EL (cell line): ENCODE measurements at regions not wholly inside any gene's neighbourhood (a gene's known extent, or its start where the extent isn't known, plus 50 kb on each side); places are given as distances from the start of the nearest gene placed in this dataset.
A peak's percentile ranks its signal among the peaks of the same experiment; 100 is the strongest.

Experiments used
- DNase-seq: peaks from one replicate; pipeline ENCODE4 v3.0.0-alpha.2; 2016

GRCh38 chr5:103374473-103374963 is 116.0 kb downstream of the MACIR start:
- no peak for DNase-seq

- DNase-seq, result no peak
Observed at GRCh38 chr5:103373597-103374472, 115.3 kb downstream of the MACIR start.

GRCh38 chr5:103371046-103371607 is 112.6 kb downstream of the MACIR start:
- no peak for DNase-seq

GRCh38 chr5:103369125-103370120 is 110.9 kb downstream of the MACIR start:
- no peak for DNase-seq

GRCh38 chr5:103367702-103368101 is 109.1 kb downstream of the MACIR start:
- DNase-seq, result no peak

- no peak for DNase-seq
Observed at GRCh38 chr5:103366918-103367549, 108.5 kb downstream of the MACIR start.

GRCh38 chr5:103364074-103364473 is 105.5 kb downstream of the MACIR start:
- peak; percentile 48 for DNase-seq

- DNase-seq, result peak; percentile 64
Observed at GRCh38 chr5:103362211-103362610, 103.6 kb downstream of the MACIR start.

- DNase-seq, result no peak
Observed at GRCh38 chr5:103360475-103360874, 101.9 kb downstream of the MACIR start.

GRCh38 chr5:103358305-103358995 is 99.9 kb downstream of the MACIR start:
- no peak for DNase-seq

GRCh38 chr5:103357636-103358035 is 99.1 kb downstream of the MACIR start:
- DNase-seq, result no peak

GRCh38 chr5:103356350-103357091 is 98.0 kb downstream of the MACIR start:
- DNase-seq, result no peak

GRCh38 chr5:103355579-103355978 is 97.0 kb downstream of the MACIR start:
- no peak for DNase-seq

- no peak for DNase-seq
Observed at GRCh38 chr5:103354446-103354845, 95.9 kb downstream of the MACIR start.

- no peak for DNase-seq
Observed at GRCh38 chr5:103353581-103353980, 95.0 kb downstream of the MACIR start.

GRCh38 chr5:103347716-103348423 is 89.3 kb downstream of the MACIR start:
- peak; percentile 38 for DNase-seq

GRCh38 chr5:103346162-103346748 is 87.7 kb downstream of the MACIR start:
- DNase-seq, result no peak

- no peak for DNase-seq
Observed at GRCh38 chr5:103345461-103345860, 86.9 kb downstream of the MACIR start.

GRCh38 chr5:103340717-103341388 is 82.3 kb downstream of the MACIR start:
- peak; percentile 13 for DNase-seq
